ENCODE measurements at regions not wholly inside any gene's neighbourhood (a gene's known extent, or its start where the extent isn't known, plus 50 kb on each side); places are given as distances from the start of the nearest gene placed in this dataset.
"Not testable (repeated sequence)": the region's sequence is repeated elsewhere in the genome, so short reads cannot be mapped to it uniquely, and the experiment has no call there.

- no peak for DNase-seq
These were observed 133.2 kb upstream of the RFX3 start for GRCh38 chr9:3658964-3659363.

GRCh38 chr9:3656224-3656623 is 130.4 kb upstream of the RFX3 start:
- no peak for DNase-seq

GRCh38 chr9:3650994-3651622 is 125.3 kb upstream of the RFX3 start:
- DNase-seq: no peak

- no peak for DNase-seq
These were observed 123.0 kb upstream of the RFX3 start for GRCh38 chr9:3648722-3649246.

- no peak for DNase-seq
These were observed 122.5 kb upstream of the RFX3 start for GRCh38 chr9:3648266-3648665.

GRCh38 chr9:3647652-3648051 is 121.9 kb upstream of the RFX3 start:
- DNase-seq: no peak

- DNase-seq: no peak
These were observed 120.4 kb upstream of the RFX3 start for GRCh38 chr9:3646226-3646625.

GRCh38 chr9:3642075-3642474 is 116.3 kb upstream of the RFX3 start:
- DNase-seq: not testable (repeated sequence)

- DNase-seq: no peak
These were observed 103.7 kb upstream of the RFX3 start for GRCh38 chr9:3629495-3629894.

- DNase-seq: no peak
These were observed 102.4 kb upstream of the RFX3 start for GRCh38 chr9:3628239-3628638.

GRCh38 chr9:3608011-3608410 is 82.2 kb upstream of the RFX3 start:
- no peak for DNase-seq

GRCh38 chr9:3600672-3601071 is 74.9 kb upstream of the RFX3 start:
- no peak for DNase-seq

GRCh38 chr9:3597792-3598191 is 72.0 kb upstream of the RFX3 start:
- DNase-seq: no peak

GRCh38 chr9:3586066-3586465 is 60.3 kb upstream of the RFX3 start:
- DNase-seq: no peak

- no peak for DNase-seq
These were observed 59.8 kb upstream of the RFX3 start for GRCh38 chr9:3585606-3586005.

- no peak for DNase-seq
These were observed 53.0 kb upstream of the RFX3 start for GRCh38 chr9:3578786-3579185.

GRCh38 chr9:3576328-3576727 is 50.5 kb upstream of the RFX3 start:
- no peak for DNase-seq

- DNase-seq: no peak
These were observed 50.0 kb upstream of the RFX3 start for GRCh38 chr9:3575821-3576220.

All from eye (tissue), 1 donor.